ENCODE measurements at regions not wholly inside any gene's neighbourhood (a gene's known extent, or its start where the extent isn't known, plus 50 kb on each side); places are given as distances from the start of the nearest gene placed in this dataset.

DNA sequence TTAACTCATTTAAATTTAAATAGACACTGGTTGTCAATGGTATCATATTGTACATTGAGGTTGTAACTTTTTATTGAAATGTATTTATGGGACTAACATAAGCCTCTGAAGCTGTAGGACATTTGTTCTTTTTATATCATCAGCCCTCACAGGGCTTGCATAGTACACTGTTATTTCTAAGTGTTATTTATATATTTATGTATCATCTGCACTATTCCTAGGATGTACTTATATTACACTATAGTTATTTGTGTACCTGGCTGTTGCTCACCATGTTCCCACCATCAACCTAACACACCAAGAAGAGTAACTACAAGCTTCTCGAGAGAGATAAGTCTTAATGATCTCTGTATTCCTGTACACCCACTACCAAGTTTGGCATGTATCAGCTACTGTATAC lies 224.7 kb downstream of the PPP1R3A start:
- TF ChIP-seq POLR2A (IDR thresholded peaks at IDR 0.05), result no peak
- TF ChIP-seq, protein P1, sequence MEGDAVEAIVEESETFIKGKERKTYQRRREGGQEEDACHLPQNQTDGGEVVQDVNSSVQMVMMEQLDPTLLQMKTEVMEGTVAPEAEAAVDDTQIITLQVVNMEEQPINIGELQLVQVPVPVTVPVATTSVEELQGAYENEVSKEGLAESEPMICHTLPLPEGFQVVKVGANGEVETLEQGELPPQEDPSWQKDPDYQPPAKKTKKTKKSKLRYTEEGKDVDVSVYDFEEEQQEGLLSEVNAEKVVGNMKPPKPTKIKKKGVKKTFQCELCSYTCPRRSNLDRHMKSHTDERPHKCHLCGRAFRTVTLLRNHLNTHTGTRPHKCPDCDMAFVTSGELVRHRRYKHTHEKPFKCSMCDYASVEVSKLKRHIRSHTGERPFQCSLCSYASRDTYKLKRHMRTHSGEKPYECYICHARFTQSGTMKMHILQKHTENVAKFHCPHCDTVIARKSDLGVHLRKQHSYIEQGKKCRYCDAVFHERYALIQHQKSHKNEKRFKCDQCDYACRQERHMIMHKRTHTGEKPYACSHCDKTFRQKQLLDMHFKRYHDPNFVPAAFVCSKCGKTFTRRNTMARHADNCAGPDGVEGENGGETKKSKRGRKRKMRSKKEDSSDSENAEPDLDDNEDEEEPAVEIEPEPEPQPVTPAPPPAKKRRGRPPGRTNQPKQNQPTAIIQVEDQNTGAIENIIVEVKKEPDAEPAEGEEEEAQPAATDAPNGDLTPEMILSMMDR (IDR thresholded peaks at IDR 0.05), result no peak

All from suprapubic skin (tissue), 3 donors.